Spleen (tissue), 7 donors: ENCODE measurements at regions not wholly inside any gene's neighbourhood (a gene's known extent, or its start where the extent isn't known, plus 50 kb on each side); places are given as distances from the start of the nearest gene placed in this dataset.

ENCODE experiments used
- POLR2A ChIP-seq, 3 donors: fragments of 450-650 bp; IDR thresholded peaks; one replicate each; pipeline ENCODE4 v1.5.1; 2017; ENCODE audit warnings: antibody characterized with exemption in 3 of 3, mild to moderate bottlenecking in 1 of 3
- TF ChIP-seq, protein P1 (sequence below), 11 experiments: fragments of 200-600 bp in 7 of 11; fragments of 450-650 bp in 4 of 11; sonication (generic) in 4 of 11; IDR thresholded peaks in 8 of 11; conservative IDR thresholded peaks in 3 of 11; 1 replicate in 7 of 11; 2 replicates in 4 of 11; pipeline versions ENCODE4 v1.4.0 to v1.8.0; 2016 to 2021; ENCODE audit warnings: antibody characterized with exemption in 11 of 11, inconsistent platforms in 4 of 11, mild to moderate bottlenecking in 1 of 11
- donor health status: DM: no; HTN: no; CAD: no; lungs with moderate emphysema.
- donor health status: DM: no; HTN: no; CAD: no.
- donor health status: DM: no; HTN: no; CAD: no.

DNA sequence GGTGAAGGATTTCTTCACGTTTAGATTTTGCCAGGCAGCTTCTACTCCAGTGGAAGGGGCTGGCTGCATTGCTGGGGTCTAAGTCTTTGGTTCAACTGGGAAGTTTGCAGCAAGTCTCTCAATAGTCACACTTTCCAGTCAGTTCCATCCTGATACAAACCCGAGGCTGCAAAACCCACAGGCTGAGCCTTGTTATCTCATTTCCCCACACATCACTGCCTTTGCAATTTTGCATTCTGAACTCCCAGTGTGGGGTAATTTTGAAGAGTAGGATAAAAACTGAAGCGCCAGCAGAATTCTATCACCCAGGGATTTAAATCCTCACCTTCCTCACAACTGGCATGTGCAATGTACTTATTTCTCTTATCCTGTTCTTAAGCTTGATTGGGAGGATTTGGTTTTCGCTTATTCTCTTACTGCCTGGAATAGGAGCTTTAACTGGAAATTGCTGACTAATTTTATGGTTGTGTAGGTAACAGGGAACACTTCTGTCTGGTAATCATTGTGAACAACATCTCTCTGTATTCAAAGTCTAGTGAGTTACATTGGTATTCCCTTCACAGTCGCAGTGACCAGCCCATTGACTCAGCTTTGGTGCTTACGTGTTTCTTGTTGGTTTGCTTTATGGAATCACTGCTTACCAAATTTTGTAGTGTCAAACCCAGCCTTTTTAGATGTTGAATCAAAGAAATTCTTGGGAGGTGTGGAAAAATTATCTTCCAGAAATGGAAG, 142.0 kb upstream of the TOPAZ1 start:
- TF ChIP-seq, protein P1, sequence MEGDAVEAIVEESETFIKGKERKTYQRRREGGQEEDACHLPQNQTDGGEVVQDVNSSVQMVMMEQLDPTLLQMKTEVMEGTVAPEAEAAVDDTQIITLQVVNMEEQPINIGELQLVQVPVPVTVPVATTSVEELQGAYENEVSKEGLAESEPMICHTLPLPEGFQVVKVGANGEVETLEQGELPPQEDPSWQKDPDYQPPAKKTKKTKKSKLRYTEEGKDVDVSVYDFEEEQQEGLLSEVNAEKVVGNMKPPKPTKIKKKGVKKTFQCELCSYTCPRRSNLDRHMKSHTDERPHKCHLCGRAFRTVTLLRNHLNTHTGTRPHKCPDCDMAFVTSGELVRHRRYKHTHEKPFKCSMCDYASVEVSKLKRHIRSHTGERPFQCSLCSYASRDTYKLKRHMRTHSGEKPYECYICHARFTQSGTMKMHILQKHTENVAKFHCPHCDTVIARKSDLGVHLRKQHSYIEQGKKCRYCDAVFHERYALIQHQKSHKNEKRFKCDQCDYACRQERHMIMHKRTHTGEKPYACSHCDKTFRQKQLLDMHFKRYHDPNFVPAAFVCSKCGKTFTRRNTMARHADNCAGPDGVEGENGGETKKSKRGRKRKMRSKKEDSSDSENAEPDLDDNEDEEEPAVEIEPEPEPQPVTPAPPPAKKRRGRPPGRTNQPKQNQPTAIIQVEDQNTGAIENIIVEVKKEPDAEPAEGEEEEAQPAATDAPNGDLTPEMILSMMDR (IDR thresholded peaks at IDR 0.05 in 8 of 11, conservative IDR thresholded peaks at IDR 0.05 in 3 of 11), result no peak
- TF ChIP-seq POLR2A (IDR thresholded peaks at IDR 0.05), result no peak
